NCI-H2227 (cell line): ENCODE measurements at regions not wholly inside any gene's neighbourhood (a gene's known extent, or its start where the extent isn't known, plus 50 kb on each side); places are given as distances from the start of the nearest gene placed in this dataset.
"Not testable (repeated sequence)": the region's sequence is repeated elsewhere in the genome, so short reads cannot be mapped to it uniquely, and the experiment has no call there.

ENCODE experiments used
- DNase-seq: peaks from one replicate; lab custom pipeline; 2025; ENCODE audit not compliant: unreplicated experiment; lab: John Stamatoyannopoulos, UW

DNA sequence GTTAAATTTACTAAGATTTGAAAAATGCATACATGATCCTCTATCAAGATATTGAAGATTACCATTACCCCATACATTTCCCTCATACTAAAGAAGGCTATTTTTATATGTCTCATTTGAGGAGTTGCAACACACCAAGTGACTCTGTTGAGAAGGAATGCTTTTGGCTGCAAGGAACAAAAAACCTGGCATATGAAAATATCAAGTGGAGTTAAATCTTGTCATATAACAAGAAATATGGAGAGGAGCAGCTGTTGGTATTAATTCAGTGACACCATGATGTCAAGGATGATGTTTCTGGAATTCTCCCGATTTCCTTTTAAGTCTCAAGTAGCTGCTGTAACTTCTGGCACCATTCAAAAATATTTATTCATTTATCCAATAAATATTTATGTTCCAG, 193.8 kb downstream of the CSNK1G3 start:
- DNase-seq, result no peak

DNA sequence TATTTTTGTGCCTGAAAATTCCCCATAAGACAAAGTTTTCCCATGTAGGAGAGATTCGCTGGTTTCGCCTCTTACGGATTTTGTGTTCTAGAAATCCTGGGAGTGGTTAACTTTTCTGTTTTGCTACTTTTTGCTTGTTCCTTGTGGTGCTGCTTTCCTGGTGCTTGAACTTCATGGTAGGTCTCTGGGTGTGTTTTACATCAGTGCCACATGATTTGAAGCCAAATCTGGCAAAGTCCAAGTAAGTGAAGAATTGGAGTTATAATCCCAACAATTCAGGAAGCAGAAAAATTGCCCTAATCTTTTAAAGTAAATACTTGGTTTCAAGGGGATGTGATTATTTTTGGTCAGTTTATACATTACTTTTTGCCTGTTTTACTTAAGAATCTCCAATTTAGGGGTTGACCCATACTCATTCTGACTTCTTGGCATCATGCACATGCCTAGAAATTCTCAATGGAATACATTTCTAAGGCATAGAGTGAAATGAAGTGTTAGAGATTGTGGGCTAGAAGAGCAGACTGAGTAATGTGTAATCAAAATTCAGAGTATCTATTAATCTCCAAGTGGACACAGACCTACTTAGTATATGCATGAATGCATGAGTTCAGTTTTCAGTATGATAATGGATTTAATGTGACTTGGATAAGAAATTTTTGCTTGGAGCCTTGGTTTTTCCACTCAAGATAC, 189.7 kb downstream of the CSNK1G3 start:
- no peak for DNase-seq

- no peak for DNase-seq
Observed at GRCh38 chr5:123700624-123701287, 188.8 kb downstream of the CSNK1G3 start.

DNA sequence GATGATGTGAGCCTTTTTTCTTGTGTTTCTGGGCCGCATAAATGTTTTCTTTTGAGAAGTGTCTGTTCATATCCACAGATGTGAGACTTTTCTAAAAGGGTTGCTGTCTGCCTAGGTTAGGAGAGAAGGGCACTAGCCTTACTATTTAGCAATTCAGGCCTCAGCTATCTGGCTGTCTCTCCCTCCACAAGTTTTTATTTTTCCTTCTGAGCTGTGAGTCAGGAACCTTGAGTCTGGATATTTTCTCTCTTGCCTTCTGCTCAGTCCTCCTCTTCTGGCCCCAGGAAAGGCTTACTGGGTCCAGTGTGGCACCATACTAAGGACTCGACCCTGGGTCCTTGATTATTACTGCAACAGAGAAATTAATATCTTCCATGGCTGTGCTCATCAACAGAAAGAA, 187.6 kb downstream of the CSNK1G3 start:
- no peak for DNase-seq

DNA sequence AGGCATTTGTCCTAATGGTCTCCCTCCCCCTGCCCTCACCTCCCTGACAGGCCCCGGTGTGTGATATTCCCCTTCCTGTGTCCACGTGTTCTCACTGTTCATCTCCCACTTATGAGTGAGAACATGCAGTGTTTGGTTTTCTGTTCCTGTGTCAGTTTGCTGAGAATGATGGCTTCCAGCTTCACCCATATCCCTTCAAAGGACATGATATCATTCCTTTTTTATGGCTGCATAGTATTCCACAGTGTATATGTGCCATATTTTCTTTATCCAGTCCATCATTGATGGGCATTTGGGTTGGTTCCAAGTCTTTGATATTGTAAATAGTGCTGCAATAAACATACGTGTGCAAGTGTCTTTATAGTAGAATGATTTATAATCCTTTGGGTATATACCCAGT, 187.0 kb downstream of the CSNK1G3 start:
- DNase-seq, result not testable (repeated sequence)

DNA sequence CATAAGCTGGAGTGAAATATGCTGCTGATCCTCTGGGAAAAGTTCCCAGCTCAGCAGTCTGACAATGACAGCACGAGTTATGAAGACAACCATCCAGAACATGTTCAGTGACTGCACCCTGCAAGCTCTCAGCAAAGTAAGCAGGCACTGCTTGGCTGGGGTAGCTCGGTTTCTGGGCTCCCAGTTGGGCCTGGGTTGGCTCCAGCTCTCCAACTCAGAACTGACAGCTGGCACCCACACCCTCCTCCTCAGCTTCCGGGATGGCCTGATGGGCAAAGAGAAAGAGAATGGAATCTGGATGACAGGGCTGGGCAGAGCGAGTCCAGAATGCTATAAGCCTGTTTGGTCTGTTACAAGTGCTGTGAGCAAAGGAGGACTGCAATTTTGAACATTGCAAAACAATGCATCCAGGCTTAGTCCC, 185.0 kb downstream of the CSNK1G3 start:
- no peak for DNase-seq

- no peak for DNase-seq
Observed at GRCh38 chr5:123690821-123691220, 178.8 kb downstream of the CSNK1G3 start.

DNA sequence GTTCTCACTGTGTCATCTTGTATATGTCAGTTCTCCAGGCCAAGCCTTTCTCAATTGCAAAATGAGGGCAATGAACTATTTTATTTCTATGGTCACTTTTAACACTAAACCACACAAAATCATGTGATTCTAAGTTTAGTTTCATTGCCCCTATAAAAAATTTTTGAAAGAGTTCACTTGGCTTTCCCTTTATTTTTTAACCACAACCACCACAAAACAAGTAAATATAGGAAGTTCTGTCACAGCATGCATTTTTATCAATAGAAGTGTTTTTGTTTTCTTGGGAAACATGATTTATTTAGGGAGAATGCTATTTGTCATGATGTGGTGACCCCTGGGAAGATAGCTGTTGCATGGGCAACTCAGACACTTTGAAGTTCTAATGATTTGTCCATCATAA, 169.1 kb downstream of the CSNK1G3 start:
- DNase-seq, result no peak

GRCh38 chr5:123673107-123673506, 161.1 kb downstream of the CSNK1G3 start:
- DNase-seq, result no peak

DNA sequence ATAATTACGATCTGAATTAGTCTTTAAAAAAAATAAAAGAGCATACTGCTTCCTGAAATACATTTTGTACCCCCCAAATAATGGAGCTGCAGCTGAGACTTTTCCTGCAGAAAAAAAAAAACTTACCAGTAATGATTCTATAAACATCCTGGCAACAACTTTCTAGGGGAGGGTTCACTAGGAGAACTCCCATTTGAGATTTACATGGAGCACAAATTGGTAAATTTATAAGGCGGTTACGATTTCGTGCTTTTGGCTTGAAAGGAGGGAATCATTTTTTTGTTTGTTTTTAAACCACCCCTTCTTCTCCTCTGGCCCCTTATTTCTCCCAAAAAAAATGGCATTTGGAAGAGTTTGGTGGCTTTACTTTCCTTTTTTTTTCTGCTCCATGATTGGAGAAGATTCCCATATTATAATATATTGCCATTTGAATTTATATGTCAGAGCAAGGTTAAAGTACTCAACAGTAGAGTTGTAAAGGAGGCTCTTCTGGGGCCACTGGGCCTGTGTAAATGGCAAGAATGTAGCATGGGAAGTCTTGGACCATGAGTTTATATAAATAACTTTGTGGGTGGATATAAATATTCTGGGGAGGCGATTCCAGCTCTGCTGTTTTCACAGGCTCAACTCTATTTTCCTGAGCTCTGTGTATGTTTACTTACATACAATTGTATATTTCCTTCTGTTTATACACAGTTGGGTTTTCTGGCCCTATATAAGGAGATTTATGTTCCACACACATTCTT, 159.9 kb downstream of the CSNK1G3 start:
- DNase-seq, result no peak

DNA sequence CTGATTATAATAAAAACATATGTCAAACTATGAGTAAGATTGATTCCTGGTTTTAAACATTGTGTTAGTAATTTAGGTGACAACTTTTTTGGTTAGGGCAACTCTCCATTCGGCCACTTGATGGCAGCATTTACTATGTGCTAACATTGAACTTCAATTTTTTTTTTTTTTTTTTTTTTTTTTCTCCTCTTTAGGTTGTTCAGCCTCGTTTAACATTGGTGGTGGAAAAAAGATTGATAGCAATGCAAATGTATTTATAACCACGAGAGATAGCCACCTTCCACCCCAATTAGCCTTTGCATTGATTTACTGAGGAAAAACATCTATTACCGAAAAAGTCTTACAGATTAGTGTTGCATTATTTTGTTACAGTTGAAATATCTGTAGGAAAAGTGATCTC, 159.1 kb downstream of the CSNK1G3 start:
- peak; percentile 75 for DNase-seq
